SJCRH30 (cell line): ENCODE measurements at regions not wholly inside any gene's neighbourhood (a gene's known extent, or its start where the extent isn't known, plus 50 kb on each side); places are given as distances from the start of the nearest gene placed in this dataset.
A peak's percentile ranks its signal among the peaks of the same experiment; 100 is the strongest.

ENCODE experiments used
- DNase-seq, 2 experiments: peaks; one replicate each; pipeline ENCODE4 v3.0.0-alpha.2; 2015 to 2020
- H3K27ac ChIP-seq: fragments of 250-450 bp; sonication (Bioruptor Pico); 2 replicates; pipeline ENCODE4 v1.5.1; 2020; ENCODE audit warnings: mild to moderate bottlenecking, moderate library complexity
- H3K27me3 ChIP-seq: fragments of 250-450 bp; sonication (Bioruptor Pico); 2 replicates; pipeline ENCODE4 v1.5.1; 2020; ENCODE audit warnings: mild to moderate bottlenecking, moderate library complexity
- H3K36me3 ChIP-seq: fragments of 250-450 bp; sonication (Bioruptor Pico); 2 replicates; pipeline ENCODE4 v1.5.1; 2020; ENCODE audit warnings: mild to moderate bottlenecking, moderate library complexity
- H3K4me1 ChIP-seq: fragments of 250-450 bp; sonication (Bioruptor Pico); 2 replicates; pipeline ENCODE4 v1.5.1; 2020; ENCODE audit warnings: mild to moderate bottlenecking, moderate library complexity
- H3K4me3 ChIP-seq: fragments of 250-450 bp; sonication (Bioruptor Pico); 2 replicates; pipeline ENCODE4 v1.5.1; 2020; ENCODE audit warnings: mild to moderate bottlenecking, moderate library complexity
- H3K9me3 ChIP-seq: fragments of 250-450 bp; sonication (Bioruptor Pico); replicated peaks from 2 replicates; pipeline ENCODE4 v1.5.1; 2020; ENCODE audit warnings: mild to moderate bottlenecking, moderate library complexity

DNA sequence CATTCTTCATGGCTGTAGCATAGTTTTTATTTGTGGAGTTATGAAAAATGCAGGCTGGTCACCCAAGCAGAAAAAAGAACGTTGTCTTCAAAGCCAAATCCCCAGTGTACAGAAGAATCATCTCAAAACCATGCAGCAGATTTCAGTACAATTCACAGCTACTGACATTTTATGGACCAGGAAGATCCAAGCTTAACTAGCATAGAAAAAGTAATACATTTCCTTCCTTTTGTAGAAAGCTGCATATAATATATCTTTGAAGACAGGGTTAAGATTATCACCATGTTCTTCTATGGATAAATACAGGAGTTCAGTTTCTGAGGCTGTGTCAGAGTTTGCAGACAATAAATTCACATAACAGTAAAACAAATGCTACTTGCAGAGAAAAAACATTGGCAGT, 1054.8 kb upstream of the C9orf72 start:
- H3K9me3 ChIP-seq, result no peaks in the 10 kb centered on the region
- no peak overlapping the region for H3K27ac ChIP-seq
- no peaks in the 10 kb centered on the region for H3K4me1 ChIP-seq
- no peak for DNase-seq
- H3K4me3 ChIP-seq, result no peak overlapping the region
- no peaks in the 10 kb centered on the region for H3K27me3 ChIP-seq
- no peaks in the 10 kb centered on the region for H3K36me3 ChIP-seq

DNA sequence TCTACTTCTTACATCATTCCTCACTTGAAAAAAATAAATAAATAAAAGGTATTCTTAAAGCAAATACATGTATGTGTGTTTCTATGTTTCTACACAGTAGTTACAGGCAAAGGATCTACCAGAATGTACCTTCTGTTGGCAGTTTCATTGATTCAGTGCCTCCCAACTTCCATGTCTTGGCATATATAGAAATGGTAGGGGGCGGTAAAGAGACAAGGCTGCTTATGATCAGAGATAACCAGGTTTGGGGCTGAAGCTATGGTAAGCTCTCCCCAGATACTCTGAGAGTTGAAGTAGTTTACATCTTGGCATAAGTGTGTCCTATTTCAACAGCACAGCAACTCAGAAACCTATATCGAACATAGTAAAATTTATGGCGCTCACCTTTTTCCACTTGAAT, 1075.4 kb upstream of the C9orf72 start:
- Histone ChIP-seq H3K36me3 (no peaks in the 10 kb centered on the region), H3K27ac (no peak overlapping the region), H3K27me3 (no peaks in the 10 kb centered on the region), H3K9me3 (no peaks in the 10 kb centered on the region), H3K4me3 (no peak overlapping the region), H3K4me1 (no peaks in the 10 kb centered on the region)
- DNase-seq, result peak in 1 of 2 experiments; percentile 21

DNA sequence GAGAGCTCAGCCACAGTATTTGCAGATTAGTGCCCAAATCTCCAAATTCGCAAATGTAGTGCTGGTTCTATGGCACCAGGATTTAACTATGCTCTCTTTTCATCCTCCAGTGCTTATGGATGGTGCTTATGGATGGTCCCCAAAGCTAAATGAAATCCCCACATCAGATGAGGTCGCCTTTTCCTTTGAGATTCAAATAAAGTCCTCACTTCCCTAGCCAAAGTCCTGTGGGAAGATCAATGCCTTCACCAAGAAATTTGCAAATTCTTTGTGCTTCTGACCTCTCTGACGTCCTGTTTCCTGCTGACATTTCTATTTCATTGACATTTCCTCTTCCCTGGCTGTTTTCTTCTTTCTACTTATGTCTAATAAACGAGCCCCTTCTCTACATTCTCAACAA, 1077.0 kb upstream of the C9orf72 start:
- H3K4me3 ChIP-seq, result no peak overlapping the region
- DNase-seq, result no peak
- no peaks in the 10 kb centered on the region for H3K4me1 ChIP-seq
- no peak overlapping the region for H3K27ac ChIP-seq
- H3K9me3 ChIP-seq, result no peaks in the 10 kb centered on the region
- H3K27me3 ChIP-seq, result no peaks in the 10 kb centered on the region
- H3K36me3 ChIP-seq, result no peaks in the 10 kb centered on the region

DNA sequence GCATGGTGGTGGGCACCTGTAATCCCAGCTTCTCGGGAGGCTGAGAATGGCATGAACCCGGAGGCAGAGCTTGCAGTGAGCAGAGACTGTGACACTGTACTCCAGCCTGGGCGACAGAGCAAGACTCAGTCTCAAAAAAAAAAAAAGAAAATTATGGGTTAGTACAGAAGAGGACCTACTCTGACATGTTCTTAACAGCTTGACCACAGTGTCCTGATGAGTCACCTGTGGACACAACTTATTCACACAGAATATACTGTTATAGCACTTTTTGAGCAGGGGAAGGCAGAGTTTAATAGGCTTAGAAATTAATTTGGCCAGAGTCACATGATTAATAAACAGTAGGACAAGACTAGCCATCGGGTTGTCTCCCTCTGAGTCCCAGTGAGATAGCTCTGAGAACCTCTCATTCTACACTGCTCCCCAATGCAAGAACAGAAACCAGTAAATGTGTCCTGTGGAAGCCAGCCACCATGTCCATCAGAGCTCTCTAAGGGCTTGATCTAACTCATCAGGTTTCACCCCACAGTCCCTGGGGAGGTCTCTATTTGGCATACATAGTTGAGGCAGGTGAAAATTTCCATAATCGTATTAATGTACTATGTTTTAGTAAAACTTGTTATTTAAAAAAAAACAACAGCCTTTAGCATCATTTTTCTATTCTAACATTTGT, 1077.9 kb upstream of the C9orf72 start:
- Histone ChIP-seq H3K27me3 (no peaks in the 10 kb centered on the region), H3K4me3 (no peak overlapping the region), H3K27ac (no peak overlapping the region), H3K36me3 (no peaks in the 10 kb centered on the region), H3K4me1 (no peaks in the 10 kb centered on the region), H3K9me3 (no peaks in the 10 kb centered on the region)
- DNase-seq, result no peak

DNA sequence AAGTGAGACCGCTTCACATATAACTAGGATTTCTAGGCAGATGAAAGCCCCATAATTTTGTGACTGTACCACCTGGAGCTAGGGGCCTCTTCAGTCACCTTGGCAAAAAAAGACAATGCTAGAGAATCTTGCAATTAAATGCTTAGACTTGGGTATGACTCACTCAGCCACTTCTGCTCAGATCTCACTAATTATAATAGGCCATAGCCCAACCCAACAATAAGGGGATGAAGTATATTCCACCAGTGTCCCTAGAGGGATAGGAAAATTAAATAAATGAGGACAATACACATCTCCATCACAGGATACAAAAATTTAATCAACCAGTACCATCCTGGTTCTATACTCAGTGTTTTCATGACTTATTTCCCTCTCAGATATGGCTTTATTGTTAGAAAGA, 1079.9 kb upstream of the C9orf72 start:
- no peak for DNase-seq
- Histone ChIP-seq H3K4me1 (no peaks in the 10 kb centered on the region), H3K4me3 (no peak overlapping the region), H3K27me3 (no peaks in the 10 kb centered on the region), H3K9me3 (no peaks in the 10 kb centered on the region), H3K36me3 (no peaks in the 10 kb centered on the region), H3K27ac (no peak overlapping the region)

DNA sequence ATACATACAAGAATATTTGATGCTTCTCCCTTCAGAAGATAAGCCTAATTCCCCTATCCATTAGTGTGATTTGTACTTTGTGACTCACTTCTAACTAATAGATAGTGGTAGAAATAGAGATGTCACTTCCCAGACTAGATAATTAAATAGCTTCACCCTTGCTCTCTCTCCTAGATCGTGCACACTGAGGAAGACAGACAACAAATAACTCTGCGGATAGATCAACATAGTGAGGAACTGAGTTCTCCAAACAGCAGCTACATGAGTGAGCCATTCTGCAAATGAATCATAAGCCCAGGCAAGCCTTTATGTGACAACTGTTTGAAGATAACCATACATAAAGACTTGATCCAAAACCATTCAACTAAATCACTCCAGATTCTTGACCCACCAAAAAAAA, 1083.4 kb upstream of the C9orf72 start:
- Histone ChIP-seq H3K9me3 (no peaks in the 10 kb centered on the region), H3K27ac (no peak overlapping the region), H3K4me3 (no peak overlapping the region), H3K27me3 (no peaks in the 10 kb centered on the region), H3K4me1 (no peaks in the 10 kb centered on the region), H3K36me3 (no peaks in the 10 kb centered on the region)
- no peak for DNase-seq

DNA sequence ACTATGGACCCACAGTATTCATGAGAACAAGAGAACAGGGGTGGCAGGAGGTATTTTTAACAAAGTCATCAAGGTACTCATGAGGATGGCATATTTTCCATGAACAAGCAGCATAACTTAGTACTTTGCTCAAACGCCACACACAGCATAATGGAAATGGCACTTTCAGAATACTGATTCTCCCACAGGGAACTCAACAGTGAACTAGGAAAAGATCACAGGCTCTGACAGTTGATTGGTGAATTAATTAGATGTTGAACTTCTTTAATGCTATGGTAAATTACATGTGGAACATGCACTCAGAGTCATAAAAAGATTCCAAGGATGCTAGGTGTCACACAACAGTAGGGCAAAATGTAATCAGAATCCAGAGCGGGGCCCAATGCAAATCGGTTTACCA, 1088.6 kb upstream of the C9orf72 start:
- no peak overlapping the region for H3K4me3 ChIP-seq
- H3K4me1 ChIP-seq, result no peaks in the 10 kb centered on the region
- H3K9me3 ChIP-seq, result no peaks in the 10 kb centered on the region
- DNase-seq, result no peak
- H3K36me3 ChIP-seq, result no peaks in the 10 kb centered on the region
- H3K27ac ChIP-seq, result no peak overlapping the region
- no peaks in the 10 kb centered on the region for H3K27me3 ChIP-seq

DNA sequence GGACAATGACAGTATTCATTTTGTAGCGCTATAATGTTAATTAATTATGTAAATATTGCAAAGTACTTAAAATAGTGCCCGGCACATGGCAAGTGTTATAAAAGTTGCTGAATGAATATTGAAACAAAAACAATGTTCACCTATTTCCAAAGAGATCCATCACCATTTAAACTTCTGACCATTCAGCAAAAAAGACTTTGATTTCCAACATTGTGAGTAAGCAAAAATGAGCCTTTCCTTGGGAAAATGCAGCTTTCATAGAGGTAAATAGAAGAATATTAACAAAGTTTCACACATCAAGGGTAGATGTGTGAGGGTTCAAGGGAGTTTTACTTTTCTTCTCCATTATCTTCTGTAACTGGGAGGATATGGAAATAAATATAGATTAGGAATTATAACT, 1089.4 kb upstream of the C9orf72 start:
- no peaks in the 10 kb centered on the region for H3K4me1 ChIP-seq
- H3K36me3 ChIP-seq, result no peaks in the 10 kb centered on the region
- H3K27ac ChIP-seq, result no peak overlapping the region
- DNase-seq, result no peak
- no peaks in the 10 kb centered on the region for H3K9me3 ChIP-seq
- no peaks in the 10 kb centered on the region for H3K27me3 ChIP-seq
- H3K4me3 ChIP-seq, result no peak overlapping the region

DNA sequence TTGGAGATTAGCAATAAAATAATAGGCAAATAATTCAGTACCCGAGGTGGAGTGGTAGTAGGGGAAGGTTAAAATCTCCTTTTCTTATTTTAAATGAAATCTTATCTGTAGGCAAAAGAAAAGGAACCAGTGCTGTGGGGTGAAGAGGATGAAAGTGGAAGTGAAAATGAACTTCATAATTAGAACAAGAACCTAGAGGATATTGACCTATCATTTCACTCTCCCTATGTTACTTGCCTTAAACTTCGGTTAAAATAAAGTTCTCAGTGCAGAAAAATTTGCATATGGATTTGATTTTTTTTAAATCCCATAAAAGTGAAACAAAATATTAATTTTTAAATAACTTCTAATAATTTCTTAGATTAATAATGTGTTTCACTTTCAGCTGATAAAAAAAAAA, 1094.9 kb upstream of the C9orf72 start:
- Histone ChIP-seq H3K27me3 (no peaks in the 10 kb centered on the region), H3K9me3 (no peaks in the 10 kb centered on the region), H3K36me3 (no peaks in the 10 kb centered on the region), H3K4me3 (no peak overlapping the region), H3K27ac (no peak overlapping the region), H3K4me1 (no peaks in the 10 kb centered on the region)
- no peak for DNase-seq

DNA sequence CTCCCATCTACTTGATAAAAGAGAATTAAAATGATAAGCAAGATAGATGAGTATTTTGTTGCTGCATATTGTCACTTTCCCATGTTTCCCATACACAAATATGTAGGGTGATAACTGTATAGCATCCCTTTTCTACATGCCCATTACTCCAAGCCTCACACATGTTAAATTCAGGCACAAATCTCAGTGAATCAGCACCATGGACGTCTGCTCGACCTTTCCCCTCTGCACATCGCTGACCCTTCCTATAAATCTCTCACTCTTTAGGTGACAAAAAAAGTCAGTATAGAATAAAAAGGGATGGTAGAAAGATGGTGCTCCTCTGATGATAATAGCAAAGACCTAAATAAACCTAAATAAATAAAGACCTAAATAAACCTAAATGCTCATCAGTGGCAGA, 1097.7 kb upstream of the C9orf72 start:
- no peak overlapping the region for H3K4me3 ChIP-seq
- H3K27ac ChIP-seq, result no peak overlapping the region
- DNase-seq, result no peak
- H3K9me3 ChIP-seq, result no peaks in the 10 kb centered on the region
- no peaks in the 10 kb centered on the region for H3K36me3 ChIP-seq
- H3K4me1 ChIP-seq, result no peaks in the 10 kb centered on the region
- no peaks in the 10 kb centered on the region for H3K27me3 ChIP-seq

DNA sequence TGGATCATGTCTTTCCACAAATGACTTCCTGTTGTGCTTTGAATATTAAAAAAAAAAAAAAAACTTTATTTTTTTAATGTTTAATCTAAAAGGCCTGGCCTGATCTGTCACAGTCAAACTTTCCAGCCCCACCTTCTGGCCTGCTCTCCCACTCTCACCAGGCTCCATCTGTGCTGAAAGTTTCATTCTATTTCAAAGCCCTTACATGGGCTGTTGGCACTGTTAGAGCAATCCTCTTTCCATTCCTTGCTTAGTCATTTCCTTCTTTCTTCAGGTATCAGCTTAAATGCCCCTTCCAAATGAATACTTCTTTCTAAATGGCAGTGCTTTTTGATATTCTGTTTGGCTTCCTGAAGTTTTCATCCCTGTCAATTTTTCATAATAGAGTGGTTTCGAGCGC, 1104.8 kb upstream of the C9orf72 start:
- no peak overlapping the region for H3K27ac ChIP-seq
- H3K36me3 ChIP-seq, result no peaks in the 10 kb centered on the region
- no peak for DNase-seq
- H3K9me3 ChIP-seq, result no peaks in the 10 kb centered on the region
- H3K27me3 ChIP-seq, result no peaks in the 10 kb centered on the region
- H3K4me1 ChIP-seq, result no peaks in the 10 kb centered on the region
- H3K4me3 ChIP-seq, result no peak overlapping the region

DNA sequence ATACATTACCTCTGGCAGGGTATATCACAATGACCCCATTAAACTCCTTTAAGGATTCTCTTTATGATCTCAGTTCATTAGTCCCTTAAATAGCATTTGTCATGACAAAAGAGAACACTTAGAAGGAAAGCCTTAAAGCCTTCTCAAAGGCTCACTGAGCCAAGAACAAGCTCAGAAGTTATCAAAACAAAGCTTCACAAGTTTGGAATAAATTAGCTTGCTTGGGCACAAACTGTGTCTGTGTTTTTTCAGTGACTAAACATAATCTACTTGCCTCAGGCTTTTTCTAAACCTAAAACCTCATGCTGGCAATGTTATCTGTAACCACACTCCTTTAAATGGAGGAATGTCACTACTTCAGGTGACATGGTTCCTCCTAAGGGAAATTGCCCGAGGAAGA, 1114.9 kb upstream of the C9orf72 start:
- DNase-seq, result no peak
- H3K9me3 ChIP-seq, result no peaks in the 10 kb centered on the region
- H3K27me3 ChIP-seq, result no peaks in the 10 kb centered on the region
- no peak overlapping the region for H3K4me3 ChIP-seq
- no peak overlapping the region for H3K27ac ChIP-seq
- H3K36me3 ChIP-seq, result no peaks in the 10 kb centered on the region
- H3K4me1 ChIP-seq, result no peaks in the 10 kb centered on the region

DNA sequence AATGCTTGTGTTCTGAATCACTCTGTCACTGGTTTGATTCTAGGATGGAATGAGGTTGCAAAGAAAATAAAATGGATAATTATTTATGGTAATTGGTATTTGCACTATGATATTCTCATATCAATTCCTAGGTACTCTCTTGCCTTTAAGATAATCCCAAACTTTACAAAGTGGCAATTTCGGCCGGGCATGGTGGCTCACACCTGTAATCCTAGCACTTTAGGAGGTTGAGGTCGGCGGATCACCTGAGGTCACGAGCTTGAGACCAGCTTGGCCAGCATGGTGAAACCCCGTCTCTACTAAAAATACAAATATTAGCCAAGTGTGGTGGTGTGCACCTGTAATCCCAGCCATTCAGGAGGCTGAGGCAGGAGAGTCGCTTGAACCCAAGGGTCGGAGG, 1118.7 kb upstream of the C9orf72 start:
- no peak overlapping the region for H3K27ac ChIP-seq
- no peaks in the 10 kb centered on the region for H3K9me3 ChIP-seq
- H3K4me3 ChIP-seq, result no peak overlapping the region
- DNase-seq, result no peak
- no peaks in the 10 kb centered on the region for H3K4me1 ChIP-seq
- H3K27me3 ChIP-seq, result no peaks in the 10 kb centered on the region
- H3K36me3 ChIP-seq, result no peaks in the 10 kb centered on the region

DNA sequence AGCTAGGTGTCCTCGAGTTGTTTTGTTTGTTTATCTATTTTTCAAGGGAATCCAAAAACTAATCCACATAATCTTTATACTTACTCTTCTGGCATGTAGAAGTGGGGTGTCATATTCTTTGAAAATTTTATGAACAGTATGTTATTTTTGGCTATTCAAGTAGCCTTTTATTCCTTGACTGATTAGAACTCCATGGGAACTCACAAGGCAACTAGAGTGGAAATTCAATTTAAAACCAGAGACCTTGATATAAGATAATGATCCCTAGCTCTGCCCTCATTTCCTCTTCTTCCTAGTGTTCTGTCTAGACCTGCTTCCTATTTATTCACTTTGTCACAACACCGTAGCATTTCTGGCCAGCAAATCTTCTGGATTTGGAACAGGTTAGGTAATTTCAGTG, 1123.7 kb upstream of the C9orf72 start:
- no peak overlapping the region for H3K4me3 ChIP-seq
- H3K27ac ChIP-seq, result no peak overlapping the region
- no peak for DNase-seq
- H3K4me1 ChIP-seq, result no peaks in the 10 kb centered on the region
- H3K27me3 ChIP-seq, result no peaks in the 10 kb centered on the region
- H3K36me3 ChIP-seq, result no peaks in the 10 kb centered on the region
- H3K9me3 ChIP-seq, result no peaks in the 10 kb centered on the region

DNA sequence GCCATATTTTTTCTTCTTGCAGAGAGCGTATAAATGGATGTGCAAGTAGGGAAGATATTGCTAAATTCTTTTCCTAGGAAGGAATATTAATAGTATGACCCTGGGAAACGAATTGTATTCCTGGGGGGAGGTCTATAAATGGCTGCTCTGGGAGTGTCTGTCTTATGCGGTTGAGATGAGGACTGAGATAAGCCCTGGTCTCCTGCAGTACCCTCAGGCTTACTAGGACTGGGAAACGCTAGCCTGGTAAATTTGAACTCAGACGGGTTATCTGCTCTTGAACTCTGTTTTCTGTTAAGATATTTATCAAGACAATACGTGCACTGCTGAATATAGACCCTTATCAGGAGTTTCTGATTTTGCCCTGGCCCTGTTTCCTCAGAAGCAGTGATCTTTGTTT, 1126.4 kb upstream of the C9orf72 start:
- H3K4me1 ChIP-seq, result no peaks in the 10 kb centered on the region
- H3K27me3 ChIP-seq, result no peaks in the 10 kb centered on the region
- H3K27ac ChIP-seq, result no peak overlapping the region
- no peaks in the 10 kb centered on the region for H3K9me3 ChIP-seq
- H3K36me3 ChIP-seq, result no peaks in the 10 kb centered on the region
- no peak overlapping the region for H3K4me3 ChIP-seq
- DNase-seq, result no peak

DNA sequence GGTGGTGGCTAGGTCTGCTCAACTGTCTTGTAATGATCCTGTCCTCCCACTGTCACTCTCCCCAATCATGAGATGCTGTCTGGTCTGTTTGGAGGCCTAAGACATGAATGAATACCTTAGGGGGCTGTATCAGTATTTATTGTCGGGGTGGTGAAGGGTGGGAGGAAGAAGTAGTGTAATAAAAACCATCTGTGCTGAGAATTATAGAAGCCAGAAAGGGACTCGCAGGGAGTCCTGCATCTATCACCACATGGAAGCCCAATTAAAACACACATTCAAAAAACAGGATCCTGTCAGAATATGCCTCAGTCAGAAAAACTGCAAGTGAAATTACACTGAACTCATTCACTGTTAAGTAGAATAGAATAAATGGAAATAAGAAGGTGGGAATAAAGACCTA, 1134.3 kb upstream of the C9orf72 start:
- no peak overlapping the region for H3K27ac ChIP-seq
- H3K9me3 ChIP-seq, result no peaks in the 10 kb centered on the region
- H3K4me3 ChIP-seq, result no peak overlapping the region
- H3K4me1 ChIP-seq, result no peaks in the 10 kb centered on the region
- no peaks in the 10 kb centered on the region for H3K36me3 ChIP-seq
- no peak for DNase-seq
- H3K27me3 ChIP-seq, result no peaks in the 10 kb centered on the region
